Lower leg skin (tissue), 4 donors: ENCODE measurements at regions not wholly inside any gene's neighbourhood (a gene's known extent, or its start where the extent isn't known, plus 50 kb on each side); places are given as distances from the start of the nearest gene placed in this dataset.

Experiments used
- DNase-seq, 2 donors: peaks; one replicate each; pipeline ENCODE4 v3.0.0-alpha.2; 2019; ENCODE audit warnings: low spot score in 2 of 2
- H3K4me3 ChIP-seq: fragments of 200-600 bp; sonication (generic); 2 replicates; pipeline ENCODE4 v1.5.1; 2017; ENCODE audit warnings: mild to moderate bottlenecking, low read depth; ENCODE audit not compliant: poor library complexity, severe bottlenecking
- CTCF ChIP-seq, 3 donors: fragments of 450-650 bp; IDR thresholded peaks; one replicate each; pipeline ENCODE4 v1.5.1; 2016; ENCODE audit warnings: antibody characterized with exemption in 3 of 3, mild to moderate bottlenecking in 3 of 3, moderate library complexity in 2 of 3
- POLR2A ChIP-seq, 2 donors: fragments of 450-650 bp; IDR thresholded peaks; one replicate each; pipeline ENCODE4 v1.6.1; 2016 to 2017; ENCODE audit warnings: antibody characterized with exemption in 2 of 2, mild to moderate bottlenecking in 1 of 2, moderate library complexity in 1 of 2
- WGBS, 2 donors: methylation state at CpG; one replicate each; pipeline ENCODE4 v1.1.5; 2018; 5-methylcytosine and 5-hydroxymethylcytosine counted together
- intact Hi-C: fragments of 100-400 bp; cut with DNase I; formaldehyde crosslinking; loops from one replicate; pipeline ENCODE4 v1.15.0; 2023; ENCODE audit warnings: low total_unique reads

GRCh38 chr13:40168425-40169166, 497.8 kb downstream of the FOXO1 start:
- intact Hi-C loops: no loop called here
- TF ChIP-seq CTCF (IDR thresholded peaks at IDR 0.05) (no peak), POLR2A (IDR thresholded peaks at IDR 0.05) (no peak)
- 62 to 67% methylated on average over 1 of the region's 1 CpG for WGBS, 2 donors
- H3K4me3 ChIP-seq: no peak overlapping the region
- peak in 1 of 2 donors; percentile 39 for DNase-seq

- 51 to 53% methylated on average over 4 of the region's 4 CpGs for WGBS, 2 donors
- no peak for DNase-seq
- no peak for TF ChIP-seq POLR2A (IDR thresholded peaks at IDR 0.05)
- no peak for TF ChIP-seq CTCF (IDR thresholded peaks at IDR 0.05)
- no peak overlapping the region for H3K4me3 ChIP-seq
- intact Hi-C loops: no loop called here
These were observed 497.0 kb downstream of the FOXO1 start for GRCh38 chr13:40169476-40169875.

GRCh38 chr13:40170091-40170490, 496.4 kb downstream of the FOXO1 start:
- 80 to 87% methylated on average over 4 of the region's 4 CpGs for WGBS, 2 donors
- intact Hi-C loops: no loop called here
- TF ChIP-seq POLR2A (IDR thresholded peaks at IDR 0.05) (no peak), CTCF (IDR thresholded peaks at IDR 0.05) (no peak)
- no peak overlapping the region for H3K4me3 ChIP-seq
- no peak for DNase-seq

- 88 to 95% methylated on average over 3 of the region's 3 CpGs for WGBS, 2 donors
- TF ChIP-seq CTCF (IDR thresholded peaks at IDR 0.05): no peak
- TF ChIP-seq POLR2A (IDR thresholded peaks at IDR 0.05): no peak
- intact Hi-C loops: no loop called here
- no peak overlapping the region for H3K4me3 ChIP-seq
- DNase-seq: no peak
These were observed 495.5 kb downstream of the FOXO1 start for GRCh38 chr13:40170982-40171381.

- no peak overlapping the region for H3K4me3 ChIP-seq
- intact Hi-C loops: no loop called here
- TF ChIP-seq POLR2A (IDR thresholded peaks at IDR 0.05): no peak
- no peak for TF ChIP-seq CTCF (IDR thresholded peaks at IDR 0.05)
- WGBS, 2 donors: 97 to 99% methylated on average over 2 of the region's 2 CpGs
- no peak for DNase-seq
These were observed 494.9 kb downstream of the FOXO1 start for GRCh38 chr13:40171566-40171965.

GRCh38 chr13:40172149-40172591, 494.3 kb downstream of the FOXO1 start:
- DNase-seq: peak in 1 of 2 donors; percentile 52
- TF ChIP-seq POLR2A (IDR thresholded peaks at IDR 0.05): no peak
- no peak for TF ChIP-seq CTCF (IDR thresholded peaks at IDR 0.05)
- intact Hi-C loops: no loop called here
- 17 to 20% methylated on average over 28 to 32 of the region's 32 CpGs for WGBS, 2 donors
- no peak overlapping the region for H3K4me3 ChIP-seq
